G401 (cell line): ENCODE measurements at regions not wholly inside any gene's neighbourhood (a gene's known extent, or its start where the extent isn't known, plus 50 kb on each side); places are given as distances from the start of the nearest gene placed in this dataset.
"Not testable (repeated sequence)": the region's sequence is repeated elsewhere in the genome, so short reads cannot be mapped to it uniquely, and the experiment has no call there.

Source experiments
- DNase-seq: peaks from one replicate; pipeline ENCODE4 v3.0.0-alpha.2; 2015; ENCODE audit warnings: low spot score
- in situ Hi-C: cut with HindIII; loops from 2 replicates; pipeline ENCODE4 v1.10.0; 2016; ENCODE audit warnings: low sequenced_read_pairs, mixed read lengths

DNA sequence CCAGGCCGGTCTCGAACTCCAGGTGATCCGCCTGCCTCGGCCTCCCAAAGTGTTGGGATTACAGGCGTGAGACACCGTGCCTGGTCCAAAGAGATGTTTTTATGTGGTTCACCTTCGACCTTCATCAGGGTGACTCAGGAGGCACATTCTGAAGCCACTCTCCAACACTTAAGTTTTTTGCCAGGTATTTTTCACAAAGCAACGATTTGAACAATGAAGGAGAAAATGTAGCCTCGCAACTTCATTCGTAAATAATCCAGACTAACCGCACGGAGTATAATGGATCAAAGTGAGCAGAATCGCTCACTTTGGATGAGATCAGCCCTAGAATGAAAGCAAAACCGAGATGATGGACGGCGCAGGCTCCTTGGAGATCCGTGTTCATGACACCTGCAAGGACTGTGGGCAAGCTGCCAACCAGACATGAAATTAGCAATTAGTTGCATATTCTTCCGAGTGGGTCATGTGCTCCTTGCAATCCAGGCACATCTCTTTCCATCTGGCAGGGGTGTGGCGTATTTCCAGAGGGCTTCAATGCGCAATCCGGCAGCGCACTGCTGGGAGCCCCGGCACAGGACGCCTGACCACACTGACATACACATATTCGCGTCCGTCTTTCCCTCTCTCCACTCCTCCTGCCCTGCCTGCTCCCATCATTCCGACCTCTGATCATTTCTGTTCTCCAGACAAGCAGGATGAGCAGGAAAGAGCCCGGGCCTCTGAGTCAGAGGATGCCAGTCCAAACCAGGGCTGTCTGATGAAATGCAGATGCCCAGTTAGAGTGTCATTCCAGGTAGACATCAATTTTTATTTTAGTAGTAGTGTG lies 148.4 kb downstream of the KLF6 start:
- in situ Hi-C loops, result no loop called here
- no peak for DNase-seq

- in situ Hi-C loops, result no loop called here
- no peak for DNase-seq
Measured at GRCh38 chr10:3635697-3636096, 149.3 kb downstream of the KLF6 start.

GRCh38 chr10:3635211-3635671 lies 149.8 kb downstream of the KLF6 start:
- DNase-seq, result no peak
- in situ Hi-C loops, result no loop called here

- DNase-seq, in situ Hi-C loops: not testable (repeated sequence)
Measured at GRCh38 chr10:3634646-3635045, 150.4 kb downstream of the KLF6 start.

DNA sequence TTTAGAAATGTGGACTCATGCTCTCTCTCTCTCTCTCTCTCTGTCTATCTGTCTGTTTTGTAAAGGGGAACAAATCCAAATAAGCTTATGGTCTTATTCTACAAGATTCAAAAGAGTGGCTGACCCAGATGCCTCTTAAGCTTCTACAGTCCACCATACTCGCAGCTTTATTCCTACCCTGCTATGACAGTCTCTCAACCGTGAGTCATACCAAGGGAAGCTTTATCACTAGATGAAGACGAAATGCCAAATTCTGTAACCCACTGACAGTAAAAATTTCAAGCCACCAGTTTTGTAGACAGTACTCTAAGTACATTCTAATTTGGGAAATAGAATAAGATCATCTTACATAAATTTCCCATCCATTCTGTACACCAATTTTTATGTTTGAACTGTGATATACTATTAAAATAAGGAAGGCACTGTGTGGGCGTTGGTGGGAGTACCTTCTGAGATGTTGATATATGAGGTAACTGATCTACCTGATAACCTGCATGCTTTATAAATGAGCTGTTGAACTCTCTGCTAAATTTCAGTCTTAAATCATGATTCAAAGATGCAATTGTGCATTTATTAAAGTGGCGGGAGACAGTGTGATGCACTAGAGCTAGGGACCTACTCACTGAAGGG lies 153.2 kb downstream of the KLF6 start:
- in situ Hi-C loops, result no loop called here
- no peak for DNase-seq

- in situ Hi-C loops, result no loop called here
- DNase-seq, result no peak
Measured at GRCh38 chr10:3631291-3631690, 153.7 kb downstream of the KLF6 start.

GRCh38 chr10:3625959-3626751 lies 158.9 kb downstream of the KLF6 start:
- no peak for DNase-seq
- in situ Hi-C loops, result no loop called here

GRCh38 chr10:3624367-3624766 lies 160.6 kb downstream of the KLF6 start:
- DNase-seq, result no peak
- in situ Hi-C loops, result no loop called here

GRCh38 chr10:3623746-3624145 lies 161.3 kb downstream of the KLF6 start:
- in situ Hi-C loops, result no loop called here
- no peak for DNase-seq

DNA sequence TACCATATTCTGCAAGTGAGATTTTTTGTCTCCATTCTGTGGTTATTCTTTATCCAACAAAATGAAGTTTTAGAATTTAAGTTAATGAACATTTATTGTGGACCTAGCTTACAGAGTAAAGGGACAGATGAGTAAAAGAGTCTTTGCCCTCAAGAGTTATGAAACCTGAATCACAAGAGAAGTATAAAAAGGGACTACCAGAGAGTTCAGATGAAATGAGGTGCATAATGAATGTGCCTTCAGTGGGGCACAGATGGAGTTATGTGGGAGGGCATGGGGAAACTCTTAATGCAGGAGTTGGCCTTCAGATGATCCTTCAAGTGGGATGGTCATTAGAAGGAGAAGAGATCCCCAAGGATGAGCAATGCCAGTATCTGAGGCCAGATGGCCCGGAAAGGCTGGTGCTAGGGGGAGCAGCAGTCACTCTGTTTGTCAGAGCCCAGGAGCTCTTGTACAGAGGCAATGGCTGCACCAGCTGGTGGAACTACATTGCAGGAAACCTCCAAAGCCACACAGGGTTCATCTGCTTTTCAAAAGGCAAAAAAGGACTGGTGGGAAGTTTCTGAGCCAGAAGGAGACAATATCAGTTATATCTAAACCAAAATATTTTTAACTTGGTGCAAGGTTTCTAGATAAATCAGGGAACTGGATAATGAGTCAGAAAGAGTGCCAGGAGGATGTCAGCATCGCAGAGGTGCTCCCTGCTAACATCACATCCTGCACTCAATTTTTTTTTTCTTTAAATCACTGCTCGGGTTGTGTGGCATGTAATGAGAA lies 162.0 kb downstream of the KLF6 start:
- in situ Hi-C loops, result no loop called here
- no peak for DNase-seq

DNA sequence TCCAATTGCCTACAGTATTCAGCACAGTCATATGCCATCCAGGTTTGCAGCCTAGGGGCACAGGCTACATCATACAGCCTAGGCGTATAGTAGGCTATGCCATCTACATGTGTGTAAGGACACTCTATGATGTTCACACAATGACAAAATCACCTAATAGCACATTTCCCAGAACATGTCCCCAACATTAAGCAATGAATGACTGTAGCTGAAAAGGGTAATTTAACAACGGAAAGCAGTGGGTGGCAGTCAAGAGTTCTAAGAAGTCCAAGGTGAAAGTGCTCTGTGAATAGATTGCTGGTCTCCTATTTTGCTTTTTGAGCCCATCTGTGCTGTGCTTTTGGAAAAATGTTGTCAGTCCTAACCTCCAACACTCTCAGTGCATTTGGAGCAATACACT lies 162.6 kb downstream of the KLF6 start:
- no peak for DNase-seq
- in situ Hi-C loops, result no loop called here

- no peak for DNase-seq
- in situ Hi-C loops, result no loop called here
Measured at GRCh38 chr10:3620818-3621217, 164.2 kb downstream of the KLF6 start.

GRCh38 chr10:3619241-3619640 lies 165.8 kb downstream of the KLF6 start:
- in situ Hi-C loops, result no loop called here
- no peak for DNase-seq

DNA sequence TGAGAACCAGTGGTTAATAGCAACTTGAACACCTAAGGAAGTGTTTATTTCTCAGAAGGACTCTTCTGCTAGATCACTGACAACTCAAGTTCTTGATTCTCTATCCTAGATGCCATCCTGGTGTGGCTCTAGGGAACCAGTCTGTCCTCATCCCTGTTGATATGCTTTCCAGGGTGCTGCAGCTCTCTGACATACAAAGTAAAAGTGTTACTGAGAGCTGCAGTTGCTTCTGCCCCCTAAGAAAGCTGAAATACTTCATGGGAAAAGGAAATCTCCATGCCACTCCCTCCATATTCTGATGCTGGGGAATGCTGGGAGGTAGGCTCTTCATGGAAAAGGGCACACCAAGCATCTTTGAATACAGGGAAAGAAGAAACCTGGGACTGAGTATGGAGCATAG lies 168.1 kb downstream of the KLF6 start:
- in situ Hi-C loops, result no loop called here
- DNase-seq, result no peak

GRCh38 chr10:3613318-3613717 lies 171.7 kb downstream of the KLF6 start:
- in situ Hi-C loops, result no loop called here
- no peak for DNase-seq

DNA sequence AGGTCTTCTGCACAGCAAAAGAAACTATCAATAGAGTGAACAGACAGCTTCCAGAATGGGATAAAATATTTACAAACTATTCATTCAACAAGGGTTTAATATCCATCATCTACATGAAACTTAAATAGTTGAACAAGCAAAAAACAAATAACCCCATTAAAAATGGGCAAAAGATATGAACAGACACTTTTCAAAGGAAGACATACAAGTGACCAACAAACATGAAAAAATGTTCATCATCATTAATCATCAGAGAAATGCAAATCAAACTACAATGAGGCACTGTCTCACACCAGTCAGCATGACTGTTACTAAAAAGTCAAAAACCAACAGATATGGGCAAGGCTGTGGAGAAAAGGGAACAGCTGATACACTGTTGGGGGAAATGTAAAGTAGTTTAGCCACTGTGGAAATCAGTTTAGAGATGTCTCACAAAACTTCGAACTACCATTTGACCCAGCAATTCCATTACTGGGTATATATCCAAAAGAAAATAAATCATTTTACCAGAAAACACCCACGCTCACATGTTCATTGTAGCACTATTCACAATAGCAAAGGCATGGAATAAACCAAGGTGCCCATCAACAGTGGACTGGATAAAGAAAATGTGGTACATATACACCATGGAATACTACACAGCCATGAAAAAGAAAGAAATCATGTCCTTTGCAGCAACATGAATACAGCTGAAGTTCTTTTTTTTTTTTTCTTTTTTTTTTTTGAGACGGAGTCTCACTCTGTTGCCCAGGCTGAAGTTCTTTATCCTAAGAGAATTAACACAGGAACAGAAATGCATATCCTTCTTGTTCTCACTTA lies 172.6 kb downstream of the KLF6 start:
- DNase-seq, result no peak
- in situ Hi-C loops, result no loop called here

GRCh38 chr10:3606309-3606708 lies 178.7 kb downstream of the KLF6 start:
- in situ Hi-C loops, result no loop called here
- DNase-seq, result no peak

DNA sequence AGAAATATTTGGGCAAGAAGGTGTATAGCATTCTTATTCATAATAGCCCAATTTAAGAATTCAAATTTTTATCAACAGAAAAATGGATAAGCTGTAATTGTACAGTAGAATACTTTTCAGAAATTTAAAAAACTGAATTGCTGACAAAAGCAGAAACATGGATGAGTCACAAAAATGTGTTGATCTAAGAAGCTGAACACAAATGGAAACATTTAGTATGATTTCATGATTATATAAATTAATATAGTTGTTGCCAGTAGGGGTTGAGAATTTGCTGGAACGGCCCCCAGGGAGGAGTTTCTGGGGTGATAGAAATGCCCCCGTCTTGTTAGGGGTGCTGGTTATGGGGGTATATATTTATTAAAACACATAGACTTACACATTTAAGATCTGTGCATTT lies 179.1 kb downstream of the KLF6 start:
- no peak for DNase-seq
- in situ Hi-C loops, result no loop called here

- DNase-seq, result no peak
Measured at GRCh38 chr10:3595736-3596135, 189.3 kb downstream of the KLF6 start.

More at GRCh38 chr10:3595736-3596135, 189.3 kb downstream of the KLF6 start:
- in situ Hi-C loops, result no loop called here
